ENCODE measurements at regions not wholly inside any gene's neighbourhood (a gene's known extent, or its start where the extent isn't known, plus 50 kb on each side); places are given as distances from the start of the nearest gene placed in this dataset.

- H3K4me1 ChIP-seq (replicated peaks): no peaks in the 10 kb centered on the region
- H3K27ac ChIP-seq: no peak overlapping the region
- no peaks in the 10 kb centered on the region for H3K36me3 ChIP-seq
- no peaks in the 10 kb centered on the region for H3K9me3 ChIP-seq
- H3K27me3 ChIP-seq (replicated peaks; ENCODE audit: insufficient read depth): no peaks in the 10 kb centered on the region
- no peak overlapping the region for H3K4me3 ChIP-seq
- intact Hi-C loops (cut with DNase I): no loop called here
- 77% methylated on average over 3 of the region's 3 CpGs for WGBS
- DNase-seq (ENCODE audit: low spot score): no peak
- TF ChIP-seq POLR2A (IDR thresholded peaks at IDR 0.05) (no peak), CTCF (IDR thresholded peaks at IDR 0.05) (no peak), POLR2AphosphoS5 (IDR thresholded peaks at IDR 0.05) (no peak)
These were observed 276.1 kb downstream of the GASK1B start for GRCh38 chr4:157896726-157897125.

- TF ChIP-seq POLR2A (IDR thresholded peaks at IDR 0.05) (no peak), CTCF (IDR thresholded peaks at IDR 0.05) (no peak), POLR2AphosphoS5 (IDR thresholded peaks at IDR 0.05) (no peak)
- DNase-seq (ENCODE audit: low spot score): no peak
- WGBS: 72% methylated on average over 4 of the region's 4 CpGs
- no peak overlapping the region for H3K4me3 ChIP-seq
- H3K4me1 ChIP-seq (replicated peaks): no peaks in the 10 kb centered on the region
- no peaks in the 10 kb centered on the region for H3K36me3 ChIP-seq
- H3K27me3 ChIP-seq (replicated peaks; ENCODE audit: insufficient read depth): no peaks in the 10 kb centered on the region
- H3K27ac ChIP-seq: no peak overlapping the region
- no peaks in the 10 kb centered on the region for H3K9me3 ChIP-seq
- intact Hi-C loops (cut with DNase I): no loop called here
These were observed 277.6 kb downstream of the GASK1B start for GRCh38 chr4:157895205-157895604.

- Histone ChIP-seq H3K27ac (no peak overlapping the region), H3K4me1 (replicated peaks) (no peaks in the 10 kb centered on the region), H3K27me3 (replicated peaks; ENCODE audit: insufficient read depth) (no peaks in the 10 kb centered on the region), H3K36me3 (no peaks in the 10 kb centered on the region), H3K9me3 (no peaks in the 10 kb centered on the region), H3K4me3 (no peak overlapping the region)
- no peak for DNase-seq (ENCODE audit: low spot score)
- intact Hi-C loops (cut with DNase I): no loop called here
- TF ChIP-seq POLR2AphosphoS5 (IDR thresholded peaks at IDR 0.05) (no peak), CTCF (IDR thresholded peaks at IDR 0.05) (no peak), POLR2A (IDR thresholded peaks at IDR 0.05) (no peak)
- 72% methylated on average over 2 of the region's 2 CpGs for WGBS
These were observed 283.0 kb downstream of the GASK1B start for GRCh38 chr4:157889788-157890187.

- H3K4me3 ChIP-seq: no peak overlapping the region
- no peaks in the 10 kb centered on the region for H3K9me3 ChIP-seq
- no peak for DNase-seq (ENCODE audit: low spot score)
- 70% methylated on average over 4 of the region's 4 CpGs for WGBS
- H3K27ac ChIP-seq: no peak overlapping the region
- H3K36me3 ChIP-seq: no peaks in the 10 kb centered on the region
- no peaks in the 10 kb centered on the region for H3K4me1 ChIP-seq (replicated peaks)
- TF ChIP-seq POLR2A (IDR thresholded peaks at IDR 0.05) (no peak), POLR2AphosphoS5 (IDR thresholded peaks at IDR 0.05) (no peak), CTCF (IDR thresholded peaks at IDR 0.05) (no peak)
- no peaks in the 10 kb centered on the region for H3K27me3 ChIP-seq (replicated peaks; ENCODE audit: insufficient read depth)
- intact Hi-C loops (cut with DNase I): no loop called here
These were observed 284.5 kb downstream of the GASK1B start for GRCh38 chr4:157888281-157888680.

GRCh38 chr4:157887316-157887715 lies 285.5 kb downstream of the GASK1B start:
- DNase-seq (ENCODE audit: low spot score): no peak
- TF ChIP-seq POLR2AphosphoS5 (IDR thresholded peaks at IDR 0.05) (no peak), CTCF (IDR thresholded peaks at IDR 0.05) (no peak), POLR2A (IDR thresholded peaks at IDR 0.05) (no peak)
- intact Hi-C loops (cut with DNase I): no loop called here
- H3K36me3 ChIP-seq: no peaks in the 10 kb centered on the region
- no peaks in the 10 kb centered on the region for H3K9me3 ChIP-seq
- no peak overlapping the region for H3K27ac ChIP-seq
- no peak overlapping the region for H3K4me3 ChIP-seq
- no peaks in the 10 kb centered on the region for H3K4me1 ChIP-seq (replicated peaks)
- WGBS: 76% methylated on average over 3 of the region's 3 CpGs
- no peaks in the 10 kb centered on the region for H3K27me3 ChIP-seq (replicated peaks; ENCODE audit: insufficient read depth)

Data from prostate gland (tissue), 2 donors.